Endothelial cell of umbilical vein (primary cell): ENCODE measurements at regions not wholly inside any gene's neighbourhood (a gene's known extent, or its start where the extent isn't known, plus 50 kb on each side); places are given as distances from the start of the nearest gene placed in this dataset.

Experiments
- BruUV-seq: library from RNA; stranded (reverse); fragments of 400-500 nt; replicated peaks from 2 replicates; lab custom pipeline; 2021; lab: Mats Ljungman, UMichigan
- CTCF ChIA-PET: fragments of 300-600, 350-600 bp; sonication (Branson Sonifier 250); formaldehyde crosslinking; loops from one replicate; lab custom pipeline; 2021; ENCODE audit warnings: antibody characterized with exemption, inconsistent platforms; lab: Charles Lee
- POLR2A ChIA-PET: fragments of 300-600, 350-600 bp; sonication (Branson Sonifier 250); formaldehyde crosslinking; loops from one replicate; lab custom pipeline; 2021; ENCODE audit warnings: antibody characterized with exemption, inconsistent platforms; lab: Charles Lee
- DNase-seq: peaks from one replicate; pipeline ENCODE4 v3.0.0-alpha.2; 2011; ENCODE audit warnings: low read depth, low spot score
- FAIRE-seq: peaks from 2 replicates; lab custom pipeline; 2011; peaks lifted over from hg19 to GRCh38; lab: Jason Lieb, UNC
- H2AFZ ChIP-seq: 2 replicates; pipeline ENCODE4 v1.6.0; 2012; ENCODE audit warnings: low read depth, low read length, control low read depth, inconsistent platforms
- H3K27ac ChIP-seq: 2 replicates; pipeline ENCODE4 v1.5.1; 2011; ENCODE audit warnings: low read depth, mild to moderate bottlenecking, control low read depth, low read length, moderate library complexity; ENCODE audit not compliant: insufficient read depth
- H3K27me3 ChIP-seq, 2 experiments: 2 replicates each; pipeline versions ENCODE4 v1.6.0 to v1.6.1; 2011; ENCODE audit warnings: low read length in 2 of 2, mixed read lengths in 1 of 2; ENCODE audit not compliant: control insufficient read depth in 2 of 2, insufficient read depth in 2 of 2
- H3K36me3 ChIP-seq, 2 experiments: 2 replicates in 1 of 2; 3 replicates in 1 of 2; pipeline ENCODE4 v1.5.1; 2011; ENCODE audit warnings: low read length in 2 of 2, mild to moderate bottlenecking in 1 of 2, moderate library complexity in 1 of 2; ENCODE audit not compliant: control insufficient read depth in 2 of 2, insufficient read depth in 2 of 2; ENCODE audit errors: extremely low read depth in 1 of 2
- H3K4me1 ChIP-seq: 3 replicates; pipeline ENCODE4 v1.5.1; 2011; ENCODE audit warnings: mild to moderate bottlenecking, low read length; ENCODE audit not compliant: control insufficient read depth, insufficient read depth; ENCODE audit errors: extremely low read depth
- H3K4me2 ChIP-seq: 2 replicates; pipeline ENCODE4 v1.6.1; 2011; ENCODE audit warnings: low read length, control low read depth, mixed read lengths; ENCODE audit not compliant: insufficient read depth
- H3K4me3 ChIP-seq, 3 experiments: fragments of 200-600 bp in 1 of 3; sonication (generic), shearing (Covaris generic) in 1 of 3; replicated peaks in 1 of 3; 2 replicates each; pipeline ENCODE4 v1.5.1; 2011 to 2016; ENCODE audit warnings: control low read depth in 3 of 3, low read length in 3 of 3, mild to moderate bottlenecking in 2 of 3, inconsistent platforms in 1 of 3, low read depth in 1 of 3, moderate library complexity in 1 of 3; ENCODE audit not compliant: insufficient read depth in 1 of 3
- H3K79me2 ChIP-seq: 2 replicates; pipeline ENCODE4 v1.6.0; 2012; ENCODE audit warnings: low read length, inconsistent platforms; ENCODE audit not compliant: control insufficient read depth, insufficient read depth
- H3K9ac ChIP-seq: replicated peaks from 2 replicates; pipeline ENCODE3; 2011; ENCODE audit warnings: low read length, control low read depth; ENCODE audit not compliant: insufficient read depth; ENCODE audit errors: extremely low read depth
- H3K9me1 ChIP-seq: replicated peaks from 3 replicates; pipeline ENCODE4 v1.6.0; 2011; ENCODE audit warnings: mild to moderate bottlenecking, low read length; ENCODE audit not compliant: control insufficient read depth, insufficient read depth; ENCODE audit errors: extremely low read depth
- H3K9me3 ChIP-seq: replicated peaks from 2 replicates; pipeline ENCODE4 v1.5.1; 2012; ENCODE audit warnings: low read length, inconsistent platforms; ENCODE audit not compliant: control insufficient read depth, insufficient read depth
- H4K20me1 ChIP-seq: replicated peaks from 2 replicates; pipeline ENCODE3; 2011; ENCODE audit warnings: mild to moderate bottlenecking, low read length; ENCODE audit not compliant: control insufficient read depth, insufficient read depth; ENCODE audit errors: extremely low read depth
- EZH2 ChIP-seq: IDR thresholded peaks from 2 replicates; pipeline ENCODE4 v1.6.1; 2012; ENCODE audit warnings: borderline replicate concordance, low read depth, mild to moderate bottlenecking, moderate library complexity, low read length, inconsistent platforms; ENCODE audit not compliant: severe bottlenecking
- FOS ChIP-seq: IDR thresholded peaks from 2 replicates; pipeline ENCODE4 v1.6.1; 2011; ENCODE audit warnings: mild to moderate bottlenecking, low read length, moderate library complexity, borderline replicate concordance; ENCODE audit not compliant: insufficient read depth
- GATA2 ChIP-seq: IDR thresholded peaks from 2 replicates; pipeline ENCODE4 v1.7.0; 2011; ENCODE audit warnings: low read depth, mild to moderate bottlenecking, moderate library complexity, mixed read lengths, low read length; ENCODE audit not compliant: insufficient read length, insufficient read depth
- JUN ChIP-seq: IDR thresholded peaks from 2 replicates; pipeline ENCODE4 v1.6.1; 2011; ENCODE audit warnings: borderline replicate concordance, low read depth; ENCODE audit not compliant: insufficient read length, insufficient read depth
- MYC ChIP-seq: IDR thresholded peaks from one replicate; pipeline ENCODE4 v1.6.1; 2011; ENCODE audit warnings: mild to moderate bottlenecking, low read depth, low read length
- POLR2A ChIP-seq: IDR thresholded peaks from 2 replicates; pipeline ENCODE4 v1.6.1; 2012; ENCODE audit warnings: low read depth, mild to moderate bottlenecking, control low read depth, low read length
- POLR2AphosphoS5 ChIP-seq: IDR thresholded peaks from 2 replicates; pipeline ENCODE4 v1.6.1; 2012; ENCODE audit warnings: low read depth, mild to moderate bottlenecking, control low read depth, low read length, moderate library complexity; ENCODE audit not compliant: insufficient read depth
- dilution Hi-C: fragments of 300-500 bp; cut with MboI; formaldehyde crosslinking; loops from one replicate; pipeline ENCODE4 v1.15.0; 2019; ENCODE audit warnings: low sequenced_read_pairs; ENCODE audit not compliant: extremely low pct_ligation_motif_present
- intact Hi-C: fragments of 100-400 bp; cut with micrococcal nuclease; formaldehyde crosslinking; loops from one replicate; pipeline ENCODE4 v1.10.0; 2022
- TF ChIP-seq, protein P1 (sequence below): IDR thresholded peaks from 2 replicates; pipeline ENCODE4 v1.6.1; 2011; ENCODE audit not compliant: insufficient read depth, insufficient read length
- TF ChIP-seq, protein P2 (sequence below), 2 donors: IDR thresholded peaks; 1 replicate in 1 of 2; 2 replicates in 1 of 2; pipeline ENCODE4 v1.5.1; 2011; ENCODE audit warnings: low read length in 2 of 2, mild to moderate bottlenecking in 2 of 2, moderate library complexity in 2 of 2, control low read depth in 1 of 2, inconsistent platforms in 1 of 2, low read depth in 1 of 2; ENCODE audit not compliant: insufficient read depth in 1 of 2; ENCODE audit errors: extremely low read depth in 1 of 2

DNA sequence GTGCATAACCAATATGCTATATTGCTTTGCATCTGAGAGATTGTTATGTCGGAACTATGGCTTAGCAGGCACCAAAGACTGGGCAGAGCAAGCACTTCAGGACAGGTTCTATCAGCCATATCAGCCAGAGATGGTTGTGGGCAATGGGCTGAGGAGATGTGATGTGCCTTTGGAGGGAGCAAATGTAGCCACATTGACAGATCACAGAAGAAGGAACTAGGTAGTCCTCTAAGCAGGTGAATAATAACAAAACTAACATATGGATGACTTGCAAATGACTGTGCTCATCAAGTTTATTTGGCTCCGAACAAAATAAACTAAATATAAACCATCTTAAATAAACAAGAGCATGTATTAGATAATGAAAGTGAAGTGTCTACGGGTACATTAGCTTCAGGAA, 291.7 kb downstream of the RMST start:
- POLR2A ChIA-PET, result no interaction called here
- TF ChIP-seq, protein P1, sequence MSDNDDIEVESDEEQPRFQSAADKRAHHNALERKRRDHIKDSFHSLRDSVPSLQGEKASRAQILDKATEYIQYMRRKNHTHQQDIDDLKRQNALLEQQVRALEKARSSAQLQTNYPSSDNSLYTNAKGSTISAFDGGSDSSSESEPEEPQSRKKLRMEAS, result no peak
- TF ChIP-seq, protein P2, sequence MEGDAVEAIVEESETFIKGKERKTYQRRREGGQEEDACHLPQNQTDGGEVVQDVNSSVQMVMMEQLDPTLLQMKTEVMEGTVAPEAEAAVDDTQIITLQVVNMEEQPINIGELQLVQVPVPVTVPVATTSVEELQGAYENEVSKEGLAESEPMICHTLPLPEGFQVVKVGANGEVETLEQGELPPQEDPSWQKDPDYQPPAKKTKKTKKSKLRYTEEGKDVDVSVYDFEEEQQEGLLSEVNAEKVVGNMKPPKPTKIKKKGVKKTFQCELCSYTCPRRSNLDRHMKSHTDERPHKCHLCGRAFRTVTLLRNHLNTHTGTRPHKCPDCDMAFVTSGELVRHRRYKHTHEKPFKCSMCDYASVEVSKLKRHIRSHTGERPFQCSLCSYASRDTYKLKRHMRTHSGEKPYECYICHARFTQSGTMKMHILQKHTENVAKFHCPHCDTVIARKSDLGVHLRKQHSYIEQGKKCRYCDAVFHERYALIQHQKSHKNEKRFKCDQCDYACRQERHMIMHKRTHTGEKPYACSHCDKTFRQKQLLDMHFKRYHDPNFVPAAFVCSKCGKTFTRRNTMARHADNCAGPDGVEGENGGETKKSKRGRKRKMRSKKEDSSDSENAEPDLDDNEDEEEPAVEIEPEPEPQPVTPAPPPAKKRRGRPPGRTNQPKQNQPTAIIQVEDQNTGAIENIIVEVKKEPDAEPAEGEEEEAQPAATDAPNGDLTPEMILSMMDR (IDR thresholded peaks at IDR 0.05; ENCODE audit: extremely low read depth in 1 of 2, insufficient read depth in 1 of 2, low read depth in 1 of 2, low read length in 2 of 2), result no peak
- TF ChIP-seq JUN, result no peak
- no peak for TF ChIP-seq POLR2A
- no peak for TF ChIP-seq POLR2AphosphoS5
- no peak for TF ChIP-seq EZH2
- no peak for TF ChIP-seq FOS
- TF ChIP-seq GATA2, result no peak
- no peak for TF ChIP-seq MYC
- H3K4me2 ChIP-seq, result no peak overlapping the region

More for the DNA sequence above, 291.7 kb downstream of the RMST start:
- no peak for FAIRE-seq
- no peak overlapping the region for H3K4me3 ChIP-seq
- dilution Hi-C loops, result no loop called here
- H3K36me3 ChIP-seq, result no peaks in the 10 kb centered on the region
- no peak overlapping the region for H3K9ac ChIP-seq
- H3K79me2 ChIP-seq, result no peaks in the 10 kb centered on the region
- H2AFZ ChIP-seq, result no peak overlapping the region
- no peaks in the 10 kb centered on the region for H3K4me1 ChIP-seq
- no peaks in the 10 kb centered on the region for H3K9me1 ChIP-seq
- intact Hi-C loops, result no loop called here
- H4K20me1 ChIP-seq, result no peaks in the 10 kb centered on the region
- H3K27ac ChIP-seq, result no peak overlapping the region
- CTCF ChIA-PET, result no interaction called here
- no peaks in the 10 kb centered on the region for H3K27me3 ChIP-seq
- no peaks in the 10 kb centered on the region for H3K9me3 ChIP-seq
- DNase-seq, result no peak
- BruUV-seq, result no TSS peak
